ENCODE measurements at regions not wholly inside any gene's neighbourhood (a gene's known extent, or its start where the extent isn't known, plus 50 kb on each side); places are given as distances from the start of the nearest gene placed in this dataset.
"Not testable (repeated sequence)": the region's sequence is repeated elsewhere in the genome, so short reads cannot be mapped to it uniquely, and the experiment has no call there.

GRCh38 chrX:41022566-41022965 lies 62.7 kb upstream of the USP9X start:
- no peak for DNase-seq
- WGBS, 2 donors, result 34 to 59% methylated on average over 1 of the region's 1 CpG
- no peak overlapping the region for H3K27ac ChIP-seq
- no peak overlapping the region for H3K4me3 ChIP-seq
- no peaks in the 10 kb centered on the region for H3K4me1 ChIP-seq
- H3K36me3 ChIP-seq, result no peaks in the 10 kb centered on the region
- TF ChIP-seq POLR2A (IDR thresholded peaks at IDR 0.05) (no peak), CTCF (IDR thresholded peaks at IDR 0.05) (no peak), EP300 (IDR thresholded peaks at IDR 0.05) (no peak), POLR2AphosphoS5 (IDR thresholded peaks at IDR 0.05) (no peak)
- intact Hi-C loops (cut with DNase I), result no loop called here
- no peaks in the 10 kb centered on the region for H3K27me3 ChIP-seq
- H3K9me3 ChIP-seq, result no peaks in the 10 kb centered on the region

- no peak overlapping the region for H3K4me3 ChIP-seq
- 96 to 98% methylated on average over 3 of the region's 3 CpGs for WGBS, 2 donors
- H3K27ac ChIP-seq, result no peak overlapping the region
- intact Hi-C loops (cut with DNase I), result no loop called here
- no peak for DNase-seq
- no peaks in the 10 kb centered on the region for H3K4me1 ChIP-seq
- H3K9me3 ChIP-seq, result no peaks in the 10 kb centered on the region
- no peaks in the 10 kb centered on the region for H3K27me3 ChIP-seq
- H3K36me3 ChIP-seq, result no peaks in the 10 kb centered on the region
- TF ChIP-seq POLR2AphosphoS5 (IDR thresholded peaks at IDR 0.05) (no peak), CTCF (IDR thresholded peaks at IDR 0.05) (no peak), EP300 (IDR thresholded peaks at IDR 0.05) (no peak), POLR2A (IDR thresholded peaks at IDR 0.05) (no peak)
Observed at GRCh38 chrX:41023098-41023497, 62.1 kb upstream of the USP9X start.

- H3K4me3 ChIP-seq; H3K4me1 ChIP-seq; H3K9me3 ChIP-seq; H3K27ac ChIP-seq; DNase-seq; H3K27me3 ChIP-seq; H3K36me3 ChIP-seq; intact Hi-C loops (cut with DNase I): not testable (repeated sequence)
- WGBS, 2 donors, result 64 to 75% methylated on average over 3 of the region's 3 CpGs
Observed at GRCh38 chrX:41024335-41024734, 60.9 kb upstream of the USP9X start.

GRCh38 chrX:41024755-41025154 lies 60.5 kb upstream of the USP9X start:
- TF ChIP-seq POLR2AphosphoS5 (IDR thresholded peaks at IDR 0.05) (no peak), CTCF (IDR thresholded peaks at IDR 0.05) (no peak)
- no peaks in the 10 kb centered on the region for H3K36me3 ChIP-seq
- no peaks in the 10 kb centered on the region for H3K4me1 ChIP-seq
- H3K27ac ChIP-seq, result no peak overlapping the region
- H3K27me3 ChIP-seq, result no peaks in the 10 kb centered on the region
- DNase-seq, result no peak
- WGBS, 2 donors, result 93 to 94% methylated on average over 6 of the region's 6 CpGs
- no peaks in the 10 kb centered on the region for H3K9me3 ChIP-seq
- intact Hi-C loops (cut with DNase I), result no loop called here
- no peak overlapping the region for H3K4me3 ChIP-seq

- no peaks in the 10 kb centered on the region for H3K27me3 ChIP-seq
- TF ChIP-seq CTCF (IDR thresholded peaks at IDR 0.05) (no peak), EP300 (IDR thresholded peaks at IDR 0.05) (no peak), POLR2A (IDR thresholded peaks at IDR 0.05) (no peak), POLR2AphosphoS5 (IDR thresholded peaks at IDR 0.05) (no peak)
- H3K27ac ChIP-seq, result no peak overlapping the region
- H3K4me1 ChIP-seq, result no peaks in the 10 kb centered on the region
- 17 to 58% methylated on average over 13 of the region's 13 CpGs for WGBS, 2 donors
- H3K9me3 ChIP-seq, result no peaks in the 10 kb centered on the region
- no peak overlapping the region for H3K4me3 ChIP-seq
- H3K36me3 ChIP-seq, result no peaks in the 10 kb centered on the region
- intact Hi-C loops (cut with DNase I), result no loop called here
- DNase-seq, result no peak
Observed at GRCh38 chrX:41025926-41026701, 59.1 kb upstream of the USP9X start.

Measured in sigmoid colon (tissue), 6 donors.